PFSK-1 (cell line): ENCODE measurements at regions not wholly inside any gene's neighbourhood (a gene's known extent, or its start where the extent isn't known, plus 50 kb on each side); places are given as distances from the start of the nearest gene placed in this dataset.

Experiments
- POLR2AphosphoS5 ChIP-seq: IDR thresholded peaks from 2 replicates; pipeline ENCODE4 v1.6.1; 2012; ENCODE audit warnings: low read depth, mild to moderate bottlenecking, control low read depth, low read length, moderate library complexity
- SIN3A ChIP-seq: IDR thresholded peaks from 2 replicates; pipeline ENCODE4 v1.6.1; 2012; ENCODE audit warnings: mild to moderate bottlenecking, low read length, moderate library complexity, borderline replicate concordance; ENCODE audit not compliant: insufficient read depth
- TAF1 ChIP-seq: IDR thresholded peaks from 2 replicates; pipeline ENCODE4 v1.6.1; 2012; ENCODE audit warnings: low read length, control low read depth, borderline replicate concordance; ENCODE audit not compliant: insufficient read depth

GRCh38 chr4:111802191-111802590, 343.1 kb upstream of the FAM241A start:
- TF ChIP-seq TAF1 (no peak), POLR2AphosphoS5 (no peak), SIN3A (no peak)
